ENCODE measurements at regions not wholly inside any gene's neighbourhood (a gene's known extent, or its start where the extent isn't known, plus 50 kb on each side); places are given as distances from the start of the nearest gene placed in this dataset.

DNA sequence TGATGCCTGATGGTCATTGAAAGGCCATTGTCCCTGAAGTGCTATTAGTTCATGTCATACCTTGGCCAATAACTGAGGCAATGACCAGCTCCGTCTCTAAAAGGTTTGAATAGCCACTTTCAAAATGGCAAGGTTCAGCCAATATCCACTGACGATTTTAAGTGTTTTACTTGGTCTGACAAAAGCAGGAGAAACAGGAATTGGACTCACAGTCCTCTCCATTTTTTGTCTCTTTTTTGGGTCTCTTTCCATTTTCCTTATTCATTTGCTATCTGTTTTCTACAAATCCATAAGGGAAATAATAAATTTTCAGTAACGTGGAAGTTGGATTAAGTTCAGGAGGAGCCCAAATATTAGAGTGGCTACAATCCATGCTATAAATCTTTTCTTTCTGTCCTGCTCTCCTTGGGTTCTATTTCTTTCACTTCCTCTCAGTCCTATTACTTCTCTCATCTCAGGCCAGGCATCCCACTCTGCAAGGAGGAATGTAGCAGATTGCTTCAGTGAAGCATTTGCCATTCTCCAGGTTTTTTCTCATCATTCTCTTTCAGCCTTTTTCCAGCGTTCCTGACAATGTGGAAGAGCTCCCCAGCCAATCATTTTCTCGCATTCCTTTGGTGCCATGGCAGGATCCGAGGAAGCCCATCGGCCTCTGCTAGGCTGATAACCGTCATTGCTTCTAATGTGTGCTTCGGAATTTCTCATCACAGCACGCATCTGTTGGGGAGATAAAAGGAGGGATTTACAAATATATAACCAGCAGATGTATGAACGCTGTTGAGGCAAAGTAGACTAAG lies 414.5 kb downstream of the ADGRL2 start:
- no peak overlapping the region for H3K27ac ChIP-seq (ENCODE audit: low read depth in 2 of 2, low read length in 2 of 2)
- peak in 1 of 5 donors; percentile 18 for DNase-seq
- no peaks in the 10 kb centered on the region for H3K9me3 ChIP-seq (ENCODE audit: control insufficient read depth in 2 of 3, insufficient read depth in 1 of 3, low read length in 3 of 3)
- H3K4me3 ChIP-seq (ENCODE audit: low read length in 3 of 3), result no peak overlapping the region
- no peaks in the 10 kb centered on the region for H3K36me3 ChIP-seq (ENCODE audit: control insufficient read depth in 2 of 3, insufficient read depth in 3 of 3, low read length in 3 of 3)
- H3K9ac ChIP-seq (ENCODE audit: low read length in 3 of 3), result no peak overlapping the region
- no peaks in the 10 kb centered on the region for H3K27me3 ChIP-seq (ENCODE audit: control insufficient read depth, insufficient read depth, low read length)
- intact Hi-C loops (cut with DNase I), result no loop called here
- no peaks in the 10 kb centered on the region for H3K4me1 ChIP-seq (ENCODE audit: control insufficient read depth in 2 of 3, insufficient read depth in 2 of 3, low read depth in 1 of 3, low read length in 3 of 3)
- FAIRE-seq, result no peak
- TF ChIP-seq, protein P1, sequence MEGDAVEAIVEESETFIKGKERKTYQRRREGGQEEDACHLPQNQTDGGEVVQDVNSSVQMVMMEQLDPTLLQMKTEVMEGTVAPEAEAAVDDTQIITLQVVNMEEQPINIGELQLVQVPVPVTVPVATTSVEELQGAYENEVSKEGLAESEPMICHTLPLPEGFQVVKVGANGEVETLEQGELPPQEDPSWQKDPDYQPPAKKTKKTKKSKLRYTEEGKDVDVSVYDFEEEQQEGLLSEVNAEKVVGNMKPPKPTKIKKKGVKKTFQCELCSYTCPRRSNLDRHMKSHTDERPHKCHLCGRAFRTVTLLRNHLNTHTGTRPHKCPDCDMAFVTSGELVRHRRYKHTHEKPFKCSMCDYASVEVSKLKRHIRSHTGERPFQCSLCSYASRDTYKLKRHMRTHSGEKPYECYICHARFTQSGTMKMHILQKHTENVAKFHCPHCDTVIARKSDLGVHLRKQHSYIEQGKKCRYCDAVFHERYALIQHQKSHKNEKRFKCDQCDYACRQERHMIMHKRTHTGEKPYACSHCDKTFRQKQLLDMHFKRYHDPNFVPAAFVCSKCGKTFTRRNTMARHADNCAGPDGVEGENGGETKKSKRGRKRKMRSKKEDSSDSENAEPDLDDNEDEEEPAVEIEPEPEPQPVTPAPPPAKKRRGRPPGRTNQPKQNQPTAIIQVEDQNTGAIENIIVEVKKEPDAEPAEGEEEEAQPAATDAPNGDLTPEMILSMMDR (IDR thresholded peaks at IDR 0.05; ENCODE audit: borderline replicate concordance, extremely low read depth, insufficient read depth), result no peak

DNA sequence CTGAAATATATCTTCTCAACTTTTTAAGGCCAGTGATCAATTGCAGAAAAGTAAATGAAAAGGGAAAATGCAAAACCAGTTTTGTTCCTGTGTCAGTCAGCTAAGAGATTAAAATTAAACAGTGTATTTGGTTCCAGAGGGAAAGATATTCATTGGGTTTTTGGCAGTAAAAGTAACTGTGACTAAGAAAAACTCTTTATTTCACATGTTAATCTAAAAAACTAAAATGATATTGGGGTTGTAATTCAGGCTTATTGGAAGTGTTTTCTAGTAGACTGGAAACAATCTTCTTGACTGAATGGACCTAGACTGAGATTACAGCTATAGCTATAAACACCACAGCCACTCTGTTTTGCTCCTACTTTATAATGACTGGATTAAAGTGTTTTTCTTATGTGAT lies 413.9 kb downstream of the ADGRL2 start:
- Histone ChIP-seq H3K36me3 (ENCODE audit: control insufficient read depth in 2 of 3, insufficient read depth in 3 of 3, low read length in 3 of 3) (no peaks in the 10 kb centered on the region), H3K9ac (ENCODE audit: low read length in 3 of 3) (no peak overlapping the region), H3K4me3 (ENCODE audit: low read length in 3 of 3) (no peak overlapping the region), H3K27ac (ENCODE audit: low read depth in 2 of 2, low read length in 2 of 2) (no peak overlapping the region), H3K27me3 (ENCODE audit: control insufficient read depth, insufficient read depth, low read length) (no peaks in the 10 kb centered on the region), H3K4me1 (ENCODE audit: control insufficient read depth in 2 of 3, insufficient read depth in 2 of 3, low read depth in 1 of 3, low read length in 3 of 3) (no peaks in the 10 kb centered on the region), H3K9me3 (ENCODE audit: control insufficient read depth in 2 of 3, insufficient read depth in 1 of 3, low read length in 3 of 3) (no peaks in the 10 kb centered on the region)
- intact Hi-C loops (cut with DNase I), result no loop called here
- TF ChIP-seq, protein P1 (IDR thresholded peaks at IDR 0.05; ENCODE audit: borderline replicate concordance, extremely low read depth, insufficient read depth), result no peak
- no peak for DNase-seq
- FAIRE-seq, result no peak

DNA sequence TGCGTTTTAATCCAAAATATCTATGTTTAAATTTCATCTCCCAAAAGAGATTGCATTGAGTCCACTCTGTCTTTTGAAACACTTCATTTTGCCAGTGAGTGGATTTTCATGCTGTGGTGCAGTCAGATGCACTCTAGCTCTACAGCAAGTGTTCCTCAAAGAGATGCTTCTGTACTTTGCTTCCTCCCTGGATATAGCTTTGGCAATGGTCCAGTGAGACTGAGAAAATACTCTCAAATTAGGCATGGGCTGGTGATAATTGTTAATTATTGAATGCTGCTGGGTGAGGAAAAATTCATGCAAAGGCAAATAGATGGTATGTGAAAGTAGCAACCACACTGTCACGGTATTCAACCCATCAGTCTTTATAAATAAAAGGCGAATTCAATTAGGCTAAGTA lies 396.9 kb downstream of the ADGRL2 start:
- H3K27me3 ChIP-seq (ENCODE audit: control insufficient read depth, insufficient read depth, low read length), result no peaks in the 10 kb centered on the region
- intact Hi-C loops (cut with DNase I), result no loop called here
- TF ChIP-seq, protein P1 (IDR thresholded peaks at IDR 0.05; ENCODE audit: borderline replicate concordance, extremely low read depth, insufficient read depth), result no peak
- FAIRE-seq (no peak), DNase-seq (no peak)
- H3K4me1 ChIP-seq (ENCODE audit: control insufficient read depth in 2 of 3, insufficient read depth in 2 of 3, low read depth in 1 of 3, low read length in 3 of 3), result no peaks in the 10 kb centered on the region
- H3K4me3 ChIP-seq (ENCODE audit: low read length in 3 of 3), result no peak overlapping the region
- H3K9me3 ChIP-seq (ENCODE audit: control insufficient read depth in 2 of 3, insufficient read depth in 1 of 3, low read length in 3 of 3), result no peaks in the 10 kb centered on the region
- no peaks in the 10 kb centered on the region for H3K36me3 ChIP-seq (ENCODE audit: control insufficient read depth in 2 of 3, insufficient read depth in 3 of 3, low read length in 3 of 3)
- no peak overlapping the region for H3K9ac ChIP-seq (ENCODE audit: low read length in 3 of 3)
- H3K27ac ChIP-seq (ENCODE audit: low read depth in 2 of 2, low read length in 2 of 2), result no peak overlapping the region
